GM19238 (cell line): ENCODE measurements at regions not wholly inside any gene's neighbourhood (a gene's known extent, or its start where the extent isn't known, plus 50 kb on each side); places are given as distances from the start of the nearest gene placed in this dataset.
"Not testable (repeated sequence)": the region's sequence is repeated elsewhere in the genome, so short reads cannot be mapped to it uniquely, and the experiment has no call there.

Experiments
- DNase-seq: peaks from one replicate; pipeline ENCODE4 v3.0.0; 2011; ENCODE audit warnings: low spot score; ENCODE audit not compliant: insufficient read length

GRCh38 chr15:39022532-39023305, 458.1 kb upstream of the RASGRP1 start:
- no peak for DNase-seq

GRCh38 chr15:39025321-39025720, 460.7 kb upstream of the RASGRP1 start:
- no peak for DNase-seq

- DNase-seq = no peak
Observed at GRCh38 chr15:39025881-39026280, 461.3 kb upstream of the RASGRP1 start.

- DNase-seq = no peak
Observed at GRCh38 chr15:39028069-39028468, 463.5 kb upstream of the RASGRP1 start.

- no peak for DNase-seq
Observed at GRCh38 chr15:39029741-39030140, 465.1 kb upstream of the RASGRP1 start.

GRCh38 chr15:39030291-39031070, 465.9 kb upstream of the RASGRP1 start:
- DNase-seq = no peak

GRCh38 chr15:39031596-39031995, 467.0 kb upstream of the RASGRP1 start:
- DNase-seq = no peak

GRCh38 chr15:39034816-39035215, 470.2 kb upstream of the RASGRP1 start:
- DNase-seq = no peak

GRCh38 chr15:39037611-39038010, 473.0 kb upstream of the RASGRP1 start:
- DNase-seq = not testable (repeated sequence)

GRCh38 chr15:39040861-39041260, 476.2 kb upstream of the RASGRP1 start:
- no peak for DNase-seq

- no peak for DNase-seq
Observed at GRCh38 chr15:39041979-39042495, 477.4 kb upstream of the RASGRP1 start.

GRCh38 chr15:39051626-39052322, 487.2 kb upstream of the RASGRP1 start:
- no peak for DNase-seq

GRCh38 chr15:39052323-39052705, 487.7 kb upstream of the RASGRP1 start:
- DNase-seq = no peak

- DNase-seq = no peak
Observed at GRCh38 chr15:39053480-39053879, 488.9 kb upstream of the RASGRP1 start.

- DNase-seq = no peak
Observed at GRCh38 chr15:39054128-39054732, 489.6 kb upstream of the RASGRP1 start.

GRCh38 chr15:39056357-39056756, 491.7 kb upstream of the RASGRP1 start:
- no peak for DNase-seq

GRCh38 chr15:39058351-39059131, 493.9 kb upstream of the RASGRP1 start:
- no peak for DNase-seq

- no peak for DNase-seq
Observed at GRCh38 chr15:39059917-39060316, 495.3 kb upstream of the RASGRP1 start.

GRCh38 chr15:39061952-39062464, 497.4 kb upstream of the RASGRP1 start:
- no peak for DNase-seq

GRCh38 chr15:39066677-39067076, 502.1 kb upstream of the RASGRP1 start:
- no peak for DNase-seq
